Esophagus squamous epithelium (tissue), 4 donors: ENCODE measurements at regions not wholly inside any gene's neighbourhood (a gene's known extent, or its start where the extent isn't known, plus 50 kb on each side); places are given as distances from the start of the nearest gene placed in this dataset.

Source experiments
- POLR2A ChIP-seq, 4 donors: fragments of 450-650 bp; IDR thresholded peaks; one replicate each; pipeline ENCODE4 v1.6.1; 2017; ENCODE audit warnings: antibody characterized with exemption in 4 of 4, mild to moderate bottlenecking in 4 of 4, moderate library complexity in 3 of 4
- TF ChIP-seq, protein P1 (sequence below), 6 experiments: fragments of 450-650 bp in 4 of 6; fragments of 200-600 bp in 2 of 6; sonication (generic) in 2 of 6; IDR thresholded peaks; one replicate each; pipeline ENCODE4 v1.5.1; 2016 to 2019; ENCODE audit warnings: antibody characterized with exemption in 6 of 6, mild to moderate bottlenecking in 4 of 6, moderate library complexity in 4 of 6

DNA sequence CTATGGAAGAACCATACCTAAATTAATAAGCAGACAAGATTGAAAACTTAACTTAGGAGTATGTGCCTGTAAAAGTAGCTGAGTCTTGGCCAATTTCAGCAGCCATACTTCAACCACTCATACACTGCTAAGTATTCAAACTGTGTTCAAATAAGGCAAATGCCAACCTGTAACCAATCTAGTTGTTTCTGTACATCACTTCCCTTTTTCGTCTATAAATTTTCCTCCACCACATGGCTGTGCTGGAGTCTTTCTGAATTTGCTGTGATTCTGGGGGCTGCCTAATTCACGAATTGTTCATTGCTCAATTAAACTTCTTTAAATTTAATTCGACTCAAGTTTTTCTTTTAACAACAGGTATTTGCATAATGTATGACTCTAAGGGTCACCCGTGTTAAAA is 184.4 kb downstream of the PLK2 start:
- TF ChIP-seq, protein P1, sequence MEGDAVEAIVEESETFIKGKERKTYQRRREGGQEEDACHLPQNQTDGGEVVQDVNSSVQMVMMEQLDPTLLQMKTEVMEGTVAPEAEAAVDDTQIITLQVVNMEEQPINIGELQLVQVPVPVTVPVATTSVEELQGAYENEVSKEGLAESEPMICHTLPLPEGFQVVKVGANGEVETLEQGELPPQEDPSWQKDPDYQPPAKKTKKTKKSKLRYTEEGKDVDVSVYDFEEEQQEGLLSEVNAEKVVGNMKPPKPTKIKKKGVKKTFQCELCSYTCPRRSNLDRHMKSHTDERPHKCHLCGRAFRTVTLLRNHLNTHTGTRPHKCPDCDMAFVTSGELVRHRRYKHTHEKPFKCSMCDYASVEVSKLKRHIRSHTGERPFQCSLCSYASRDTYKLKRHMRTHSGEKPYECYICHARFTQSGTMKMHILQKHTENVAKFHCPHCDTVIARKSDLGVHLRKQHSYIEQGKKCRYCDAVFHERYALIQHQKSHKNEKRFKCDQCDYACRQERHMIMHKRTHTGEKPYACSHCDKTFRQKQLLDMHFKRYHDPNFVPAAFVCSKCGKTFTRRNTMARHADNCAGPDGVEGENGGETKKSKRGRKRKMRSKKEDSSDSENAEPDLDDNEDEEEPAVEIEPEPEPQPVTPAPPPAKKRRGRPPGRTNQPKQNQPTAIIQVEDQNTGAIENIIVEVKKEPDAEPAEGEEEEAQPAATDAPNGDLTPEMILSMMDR (IDR thresholded peaks at IDR 0.05): no peak
- no peak for TF ChIP-seq POLR2A (IDR thresholded peaks at IDR 0.05)
